Hematopoietic multipotent progenitor cell treated with erythropoietin and hydrocortisone succinate and interleukin-3 and kit ligand, for 6 days (in vitro differentiated cells): ENCODE measurements at regions not wholly inside any gene's neighbourhood (a gene's known extent, or its start where the extent isn't known, plus 50 kb on each side); places are given as distances from the start of the nearest gene placed in this dataset.
"Not testable (repeated sequence)": the region's sequence is repeated elsewhere in the genome, so short reads cannot be mapped to it uniquely, and the experiment has no call there.

Experiments
- DNase-seq: peaks from one replicate; pipeline ENCODE4 v3.0.0-alpha.2; 2015

GRCh38 chrX:106220177-106220576 is 52.1 kb downstream of the PWWP3B start:
- no peak for DNase-seq

- DNase-seq = no peak
Measured at GRCh38 chrX:106243376-106243775, 75.3 kb downstream of the PWWP3B start.

GRCh38 chrX:106246511-106246910 is 78.4 kb downstream of the PWWP3B start:
- DNase-seq = no peak

- no peak for DNase-seq
Measured at GRCh38 chrX:106247162-106247561, 79.1 kb downstream of the PWWP3B start.

GRCh38 chrX:106249706-106250379 is 81.7 kb downstream of the PWWP3B start:
- DNase-seq = no peak

GRCh38 chrX:106263817-106264216 is 95.7 kb downstream of the PWWP3B start:
- no peak for DNase-seq

GRCh38 chrX:106273947-106274587 is 106.0 kb downstream of the PWWP3B start:
- not testable (repeated sequence) for DNase-seq

GRCh38 chrX:106275172-106275571 is 107.1 kb downstream of the PWWP3B start:
- DNase-seq = not testable (repeated sequence)

GRCh38 chrX:106278951-106279350 is 110.8 kb downstream of the PWWP3B start:
- DNase-seq = no peak

GRCh38 chrX:106281383-106281782 is 113.3 kb downstream of the PWWP3B start:
- DNase-seq = no peak

- no peak for DNase-seq
Measured at GRCh38 chrX:106283841-106284240, 115.7 kb downstream of the PWWP3B start.

- DNase-seq = no peak
Measured at GRCh38 chrX:106284431-106285025, 116.4 kb downstream of the PWWP3B start.

GRCh38 chrX:106286053-106286650 is 118.0 kb downstream of the PWWP3B start:
- DNase-seq = no peak

- not testable (repeated sequence) for DNase-seq
Measured at GRCh38 chrX:106290778-106291177, 122.7 kb downstream of the PWWP3B start.

GRCh38 chrX:106291779-106292390 is 123.8 kb downstream of the PWWP3B start:
- not testable (repeated sequence) for DNase-seq

GRCh38 chrX:106300239-106300638 is 132.1 kb downstream of the PWWP3B start:
- DNase-seq = no peak

- no peak for DNase-seq
Measured at GRCh38 chrX:106300656-106301055, 132.6 kb downstream of the PWWP3B start.

GRCh38 chrX:106302304-106302703 is 134.2 kb downstream of the PWWP3B start:
- no peak for DNase-seq

GRCh38 chrX:106306391-106306947 is 138.4 kb downstream of the PWWP3B start:
- no peak for DNase-seq

GRCh38 chrX:106323357-106323756 is 155.3 kb downstream of the PWWP3B start:
- no peak for DNase-seq

- DNase-seq = no peak
Measured at GRCh38 chrX:106331606-106332005, 163.5 kb downstream of the PWWP3B start.

- DNase-seq = no peak
Measured at GRCh38 chrX:106341823-106342222, 173.7 kb downstream of the PWWP3B start.

GRCh38 chrX:106356580-106356979 is 188.5 kb downstream of the PWWP3B start:
- no peak for DNase-seq
